Panc1 (cell line): ENCODE measurements at regions not wholly inside any gene's neighbourhood (a gene's known extent, or its start where the extent isn't known, plus 50 kb on each side); places are given as distances from the start of the nearest gene placed in this dataset.

Experiments
- ATAC-seq: fragments of 200-7000 bp; cut with Tn5 transposase; 2 replicates; pipeline ENCODE4 v1.9.1; 2020; ENCODE audit warnings: mild to moderate bottlenecking, moderate library complexity
- BruUV-seq: library from RNA; stranded (reverse); fragments of 400-500 nt; replicated peaks from 2 replicates; lab custom pipeline; 2021; lab: Mats Ljungman, UMichigan
- CTCF ChIA-PET: fragments of 300-600 bp; sonication (Branson Sonifier 250); formaldehyde crosslinking; loops from one replicate; lab custom pipeline; 2022; ENCODE audit warnings: antibody characterized with exemption; lab: Charles Lee
- POLR2A ChIA-PET: fragments of 300-600 bp; sonication (Branson Sonifier 250); formaldehyde crosslinking; loops from one replicate; lab custom pipeline; 2022; ENCODE audit warnings: antibody characterized with exemption; lab: Charles Lee
- DNase-seq: peaks from one replicate; pipeline ENCODE4 v3.0.0-alpha.2; 2010; ENCODE audit warnings: low read depth, low spot score
- H3K27ac ChIP-seq: 2 replicates; pipeline ENCODE4 v1.5.1; 2011; ENCODE audit warnings: mild to moderate bottlenecking, low read length, inconsistent platforms
- H3K27me3 ChIP-seq: fragments of 200-500 bp; sonication (Bioruptor generic); 2 replicates; pipeline ENCODE4 v1.6.0; 2014; ENCODE audit warnings: low read length, inconsistent platforms; ENCODE audit not compliant: control insufficient read depth, insufficient read depth
- H3K36me3 ChIP-seq: fragments of 200-500 bp; sonication (Bioruptor generic); 2 replicates; pipeline ENCODE4 v1.5.1; 2014; ENCODE audit warnings: inconsistent platforms, mild to moderate bottlenecking, low read length, moderate library complexity; ENCODE audit not compliant: control insufficient read depth, insufficient read depth
- H3K4me1 ChIP-seq: 2 replicates; pipeline ENCODE4 v1.5.1; 2011; ENCODE audit warnings: inconsistent platforms, mild to moderate bottlenecking, low read length, moderate library complexity; ENCODE audit not compliant: control insufficient read depth, insufficient read depth
- H3K4me3 ChIP-seq, 2 experiments: 2 replicates each; pipeline ENCODE4 v1.5.1; 2011 to 2012; ENCODE audit warnings: low read depth in 2 of 2, low read length in 2 of 2, mild to moderate bottlenecking in 2 of 2, inconsistent platforms in 1 of 2, moderate library complexity in 1 of 2
- H3K9me3 ChIP-seq: fragments of 200-500 bp; sonication (Bioruptor generic); 2 replicates; pipeline ENCODE4 v1.5.1; 2014; ENCODE audit warnings: low read depth, mild to moderate bottlenecking, inconsistent platforms, low read length, moderate library complexity; ENCODE audit not compliant: control insufficient read depth, insufficient read depth
- POLR2AphosphoS5 ChIP-seq: IDR thresholded peaks from 2 replicates; pipeline ENCODE4 v1.6.1; 2012; ENCODE audit warnings: mild to moderate bottlenecking, low read depth, low read length, moderate library complexity
- SIN3A ChIP-seq: IDR thresholded peaks from 2 replicates; pipeline ENCODE4 v1.6.1; 2012; ENCODE audit warnings: low read depth, mild to moderate bottlenecking, low read length, moderate library complexity, borderline replicate concordance; ENCODE audit not compliant: insufficient read depth
- TCF7L2 ChIP-seq: IDR thresholded peaks from 2 replicates; pipeline ENCODE4 v1.6.1; 2011; ENCODE audit warnings: mild to moderate bottlenecking, low read depth, low read length, inconsistent platforms
- in situ Hi-C: cut with HindIII; loops from 2 replicates; pipeline ENCODE4 v1.10.0; 2016; ENCODE audit warnings: low sequenced_read_pairs, low pct_unique_long_range_greater_than_20kb
- intact Hi-C: fragments of 100-400 bp; cut with micrococcal nuclease; formaldehyde crosslinking; loops from one replicate; pipeline ENCODE4 v1.10.0; 2022; ENCODE audit not compliant: unreplicated experiment
- TF ChIP-seq, protein P1 (sequence below): fragments of 450-650 bp; IDR thresholded peaks from 2 replicates; pipeline ENCODE4 v1.5.1; 2017; ENCODE audit warnings: mild to moderate bottlenecking
- TF ChIP-seq, protein P2 (sequence below), 2 experiments: IDR thresholded peaks; 2 replicates each; pipeline ENCODE4 v1.6.1; 2011 to 2012; ENCODE audit warnings: low read depth in 2 of 2, control low read depth in 1 of 2, low read length in 1 of 2, mild to moderate bottlenecking in 1 of 2, moderate library complexity in 1 of 2; ENCODE audit not compliant: insufficient read depth in 1 of 2

DNA sequence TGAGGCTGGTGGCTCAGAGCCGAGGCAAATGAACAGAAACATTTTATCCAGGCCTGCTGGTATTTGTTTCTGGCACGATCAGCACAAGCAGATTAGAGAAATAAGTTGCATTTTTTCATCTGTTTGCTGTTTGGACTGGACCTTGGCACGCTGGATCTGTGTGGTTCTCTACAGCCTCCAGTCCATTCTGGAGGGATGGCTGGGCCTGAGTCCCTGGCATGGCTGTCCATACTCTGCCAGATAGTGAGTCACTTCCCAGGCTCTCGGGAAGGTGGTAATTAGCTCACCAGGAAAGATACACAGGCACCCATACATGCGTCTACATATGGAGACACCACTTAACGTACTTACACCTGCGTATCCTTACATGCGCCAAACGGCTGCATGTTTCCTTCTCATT, 78.6 kb downstream of the SPRY4 start:
- Histone ChIP-seq H3K36me3 (no peaks in the 10 kb centered on the region), H3K27me3 (no peaks in the 10 kb centered on the region), H3K4me1 (peaks cover 4% of the 10 kb centered on the region; the same call in 1 of the 2 replicates), H3K4me3 (no peak overlapping the region), H3K27ac (no peak overlapping the region), H3K9me3 (no peaks in the 10 kb centered on the region)
- CTCF ChIA-PET = no interaction called here
- no TSS peak for BruUV-seq
- in situ Hi-C loops (no loop called here), intact Hi-C loops (no loop called here)
- TF ChIP-seq, protein P1, sequence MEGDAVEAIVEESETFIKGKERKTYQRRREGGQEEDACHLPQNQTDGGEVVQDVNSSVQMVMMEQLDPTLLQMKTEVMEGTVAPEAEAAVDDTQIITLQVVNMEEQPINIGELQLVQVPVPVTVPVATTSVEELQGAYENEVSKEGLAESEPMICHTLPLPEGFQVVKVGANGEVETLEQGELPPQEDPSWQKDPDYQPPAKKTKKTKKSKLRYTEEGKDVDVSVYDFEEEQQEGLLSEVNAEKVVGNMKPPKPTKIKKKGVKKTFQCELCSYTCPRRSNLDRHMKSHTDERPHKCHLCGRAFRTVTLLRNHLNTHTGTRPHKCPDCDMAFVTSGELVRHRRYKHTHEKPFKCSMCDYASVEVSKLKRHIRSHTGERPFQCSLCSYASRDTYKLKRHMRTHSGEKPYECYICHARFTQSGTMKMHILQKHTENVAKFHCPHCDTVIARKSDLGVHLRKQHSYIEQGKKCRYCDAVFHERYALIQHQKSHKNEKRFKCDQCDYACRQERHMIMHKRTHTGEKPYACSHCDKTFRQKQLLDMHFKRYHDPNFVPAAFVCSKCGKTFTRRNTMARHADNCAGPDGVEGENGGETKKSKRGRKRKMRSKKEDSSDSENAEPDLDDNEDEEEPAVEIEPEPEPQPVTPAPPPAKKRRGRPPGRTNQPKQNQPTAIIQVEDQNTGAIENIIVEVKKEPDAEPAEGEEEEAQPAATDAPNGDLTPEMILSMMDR = no peak
- TF ChIP-seq TCF7L2 = no peak
- TF ChIP-seq POLR2AphosphoS5 = no peak
- TF ChIP-seq, protein P2, sequence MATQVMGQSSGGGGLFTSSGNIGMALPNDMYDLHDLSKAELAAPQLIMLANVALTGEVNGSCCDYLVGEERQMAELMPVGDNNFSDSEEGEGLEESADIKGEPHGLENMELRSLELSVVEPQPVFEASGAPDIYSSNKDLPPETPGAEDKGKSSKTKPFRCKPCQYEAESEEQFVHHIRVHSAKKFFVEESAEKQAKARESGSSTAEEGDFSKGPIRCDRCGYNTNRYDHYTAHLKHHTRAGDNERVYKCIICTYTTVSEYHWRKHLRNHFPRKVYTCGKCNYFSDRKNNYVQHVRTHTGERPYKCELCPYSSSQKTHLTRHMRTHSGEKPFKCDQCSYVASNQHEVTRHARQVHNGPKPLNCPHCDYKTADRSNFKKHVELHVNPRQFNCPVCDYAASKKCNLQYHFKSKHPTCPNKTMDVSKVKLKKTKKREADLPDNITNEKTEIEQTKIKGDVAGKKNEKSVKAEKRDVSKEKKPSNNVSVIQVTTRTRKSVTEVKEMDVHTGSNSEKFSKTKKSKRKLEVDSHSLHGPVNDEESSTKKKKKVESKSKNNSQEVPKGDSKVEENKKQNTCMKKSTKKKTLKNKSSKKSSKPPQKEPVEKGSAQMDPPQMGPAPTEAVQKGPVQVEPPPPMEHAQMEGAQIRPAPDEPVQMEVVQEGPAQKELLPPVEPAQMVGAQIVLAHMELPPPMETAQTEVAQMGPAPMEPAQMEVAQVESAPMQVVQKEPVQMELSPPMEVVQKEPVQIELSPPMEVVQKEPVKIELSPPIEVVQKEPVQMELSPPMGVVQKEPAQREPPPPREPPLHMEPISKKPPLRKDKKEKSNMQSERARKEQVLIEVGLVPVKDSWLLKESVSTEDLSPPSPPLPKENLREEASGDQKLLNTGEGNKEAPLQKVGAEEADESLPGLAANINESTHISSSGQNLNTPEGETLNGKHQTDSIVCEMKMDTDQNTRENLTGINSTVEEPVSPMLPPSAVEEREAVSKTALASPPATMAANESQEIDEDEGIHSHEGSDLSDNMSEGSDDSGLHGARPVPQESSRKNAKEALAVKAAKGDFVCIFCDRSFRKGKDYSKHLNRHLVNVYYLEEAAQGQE (IDR thresholded peaks at IDR 0.05; ENCODE audit: insufficient read depth in 1 of 2, low read depth in 2 of 2, low read length in 1 of 2) = no peak
- TF ChIP-seq SIN3A = no peak
- DNase-seq (no peak), ATAC-seq (peak; percentile 80)
- POLR2A ChIA-PET = no interaction called here

DNA sequence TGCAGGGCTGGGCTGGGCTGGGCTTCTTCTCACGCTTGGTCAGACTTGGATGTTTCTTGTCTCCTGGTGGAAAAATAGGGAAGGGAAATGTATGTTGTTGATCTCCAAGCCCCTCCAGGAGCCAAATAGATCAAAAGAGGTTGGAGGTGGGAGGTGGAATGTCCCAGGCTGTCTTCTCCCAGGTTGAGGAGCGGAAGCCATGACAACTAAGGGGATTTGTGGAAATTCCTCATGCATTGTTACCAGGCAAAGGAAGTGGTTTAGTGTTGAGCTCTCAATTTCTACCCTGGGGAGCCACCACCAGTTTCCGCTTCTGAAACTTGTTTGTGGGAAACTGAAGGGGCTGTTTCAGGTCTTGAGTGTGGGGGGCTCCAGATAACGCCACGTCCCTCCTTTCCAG, 79.0 kb downstream of the SPRY4 start:
- BruUV-seq = no TSS peak
- DNase-seq (no peak), ATAC-seq (no peak)
- intact Hi-C loops (no loop called here), in situ Hi-C loops (no loop called here)
- ChIA-PET CTCF (no interaction called here), POLR2A (no interaction called here)
- no peak overlapping the region for H3K4me3 ChIP-seq
- no peaks in the 10 kb centered on the region for H3K9me3 ChIP-seq
- H3K27ac ChIP-seq = no peak overlapping the region
- peaks cover 4% of the 10 kb centered on the region; the same call in 1 of the 2 replicates for H3K4me1 ChIP-seq
- no peak for TF ChIP-seq POLR2AphosphoS5
- TF ChIP-seq, protein P1 = no peak
- TF ChIP-seq, protein P2 (IDR thresholded peaks at IDR 0.05; ENCODE audit: insufficient read depth in 1 of 2, low read depth in 2 of 2, low read length in 1 of 2) = no peak
- no peak for TF ChIP-seq SIN3A
- TF ChIP-seq TCF7L2 = no peak
- H3K27me3 ChIP-seq = no peaks in the 10 kb centered on the region
- no peaks in the 10 kb centered on the region for H3K36me3 ChIP-seq
